Neuronal stem cell (in vitro differentiated cells): ENCODE measurements at regions not wholly inside any gene's neighbourhood (a gene's known extent, or its start where the extent isn't known, plus 50 kb on each side); places are given as distances from the start of the nearest gene placed in this dataset.
A peak's percentile ranks its signal among the peaks of the same experiment; 100 is the strongest.
"Not testable (repeated sequence)": the region's sequence is repeated elsewhere in the genome, so short reads cannot be mapped to it uniquely, and the experiment has no call there.

ENCODE experiments used
- DNase-seq: peaks from one replicate; pipeline ENCODE4 v3.0.0-alpha.2; 2013; ENCODE audit warnings: low spot score
- H2AFZ ChIP-seq: one replicate; pipeline ENCODE4 v1.6.1; 2013; ENCODE audit warnings: mild to moderate bottlenecking, low read length, inconsistent platforms
- H2AK5ac ChIP-seq: 2 replicates; pipeline ENCODE4 v1.6.1; 2013; ENCODE audit warnings: low read depth, mild to moderate bottlenecking, inconsistent platforms, low read length, moderate library complexity, mixed read lengths
- H2BK120ac ChIP-seq: 2 replicates; pipeline ENCODE4 v1.6.1; 2013; ENCODE audit warnings: low read depth, mild to moderate bottlenecking, inconsistent platforms, low read length, moderate library complexity, mixed read lengths
- H2BK12ac ChIP-seq: one replicate; pipeline ENCODE4 v1.6.1; 2013; ENCODE audit warnings: low read length, inconsistent platforms
- H2BK15ac ChIP-seq: 2 replicates; pipeline ENCODE4 v1.6.1; 2013; ENCODE audit warnings: mild to moderate bottlenecking, low read length, inconsistent platforms, mixed read lengths
- H2BK5ac ChIP-seq: one replicate; pipeline ENCODE4 v1.6.1; 2013; ENCODE audit warnings: inconsistent platforms, mild to moderate bottlenecking, low read length, moderate library complexity
- H3K14ac ChIP-seq: one replicate; pipeline ENCODE4 v1.6.1; 2013; ENCODE audit warnings: low read length, inconsistent platforms
- H3K18ac ChIP-seq: 2 replicates; pipeline ENCODE4 v1.6.1; 2013; ENCODE audit warnings: low read length, inconsistent platforms
- H3K23ac ChIP-seq: 2 replicates; pipeline ENCODE4 v1.6.1; 2013; ENCODE audit warnings: low read depth, mild to moderate bottlenecking, mixed read lengths, low read length, inconsistent platforms; ENCODE audit not compliant: poor library complexity
- H3K27ac ChIP-seq: replicated peaks from 3 replicates; pipeline ENCODE4 v1.5.1; 2013; ENCODE audit warnings: low read length, inconsistent platforms
- H3K27me3 ChIP-seq, 3 experiments: 2 replicates each; pipeline ENCODE4 v1.6.1; 2013; ENCODE audit warnings: low read length in 3 of 3, mild to moderate bottlenecking in 2 of 3, inconsistent platforms in 1 of 3, low read depth in 1 of 3, mixed read lengths in 1 of 3, moderate library complexity in 1 of 3; ENCODE audit not compliant: control insufficient read depth in 3 of 3, insufficient read depth in 3 of 3
- H3K36me3 ChIP-seq, 2 donors: replicated peaks in 1 of 2; 2 replicates each; pipeline ENCODE4 v1.6.1; 2013; ENCODE audit warnings: low read length in 2 of 2; ENCODE audit not compliant: control insufficient read depth in 2 of 2, insufficient read depth in 2 of 2
- H3K4ac ChIP-seq: 2 replicates; pipeline ENCODE4 v1.6.1; 2013; ENCODE audit warnings: inconsistent platforms, mild to moderate bottlenecking, low read length, moderate library complexity
- H3K4me1 ChIP-seq, 2 donors: 1 replicate in 1 of 2; 2 replicates in 1 of 2; pipeline ENCODE4 v1.6.1; 2013; ENCODE audit warnings: low read length in 2 of 2, low read depth in 1 of 2; ENCODE audit not compliant: control insufficient read depth in 2 of 2, insufficient read depth in 1 of 2
- H3K4me2 ChIP-seq: one replicate; pipeline ENCODE4 v1.6.1; 2013; ENCODE audit warnings: mild to moderate bottlenecking, low read length, inconsistent platforms; ENCODE audit not compliant: insufficient read depth, poor library complexity, severe bottlenecking
- H3K4me3 ChIP-seq, 2 donors: 2 replicates each; pipeline ENCODE4 v1.5.1; 2013; ENCODE audit warnings: low read length in 2 of 2, mild to moderate bottlenecking in 2 of 2, inconsistent platforms in 1 of 2, moderate library complexity in 1 of 2
- H3K79me1 ChIP-seq: one replicate; pipeline ENCODE4 v1.6.1; 2013; ENCODE audit warnings: low read depth, mild to moderate bottlenecking, inconsistent platforms, low read length, moderate library complexity
- H3K9ac ChIP-seq: one replicate; pipeline ENCODE4 v1.6.1; 2013; ENCODE audit warnings: mild to moderate bottlenecking, low read depth, low read length, inconsistent platforms; ENCODE audit not compliant: poor library complexity
- H3K9me3 ChIP-seq, 2 donors: replicated peaks in 1 of 2; 2 replicates each; pipeline versions ENCODE3 to v1.6.1; 2013; ENCODE audit warnings: low read length in 2 of 2, mild to moderate bottlenecking in 2 of 2, inconsistent platforms in 1 of 2, low read depth in 1 of 2, mixed read lengths in 1 of 2, moderate library complexity in 1 of 2; ENCODE audit not compliant: control insufficient read depth in 2 of 2, insufficient read depth in 1 of 2
- H4K8ac ChIP-seq: one replicate; pipeline ENCODE4 v1.6.1; 2013; ENCODE audit warnings: low read depth, mild to moderate bottlenecking, inconsistent platforms, low read length, moderate library complexity
- H4K91ac ChIP-seq: one replicate; pipeline ENCODE4 v1.6.1; 2013; ENCODE audit warnings: low read length, low read depth, mild to moderate bottlenecking, inconsistent platforms; ENCODE audit not compliant: poor library complexity
- WGBS, 2 donors: extraction: QIAGEN DNeasy Blood & Tissue Kit; methylation state at CpG; one replicate each; pipeline ENCODE4 v1.1.7; 2013; ENCODE audit warnings: missing lambda C conversion rate in 2 of 2, mixed read lengths in 1 of 2; ENCODE audit not compliant: insufficient read length in 2 of 2, insufficient replicate concordance in 1 of 2; ENCODE audit errors: extremely low coverage in 2 of 2; 5-methylcytosine and 5-hydroxymethylcytosine counted together

- H3K4me3 ChIP-seq, H3K4me2 ChIP-seq, H2BK15ac ChIP-seq, H3K36me3 ChIP-seq, H2AFZ ChIP-seq, H3K4ac ChIP-seq, H2AK5ac ChIP-seq, H4K91ac ChIP-seq, H2BK12ac ChIP-seq, H3K27me3 ChIP-seq, H2BK5ac ChIP-seq, H3K79me1 ChIP-seq, H3K18ac ChIP-seq, H3K4me1 ChIP-seq, DNase-seq, H3K23ac ChIP-seq, H4K8ac ChIP-seq, H2BK120ac ChIP-seq, H3K14ac ChIP-seq, H3K27ac ChIP-seq, H3K9me3 ChIP-seq, H3K9ac ChIP-seq: not testable (repeated sequence)
- no CpG with 5 or more reads among the region's 5 CpGs for WGBS, 2 donors
Measured at GRCh38 chr3:81829272-81829671, 67.8 kb upstream of the GBE1 start.

- H3K36me3 ChIP-seq, result no peaks in the 10 kb centered on the region
- no peak overlapping the region for H3K4me2 ChIP-seq
- no peak overlapping the region for H3K9ac ChIP-seq
- no peak overlapping the region for H2BK120ac ChIP-seq
- H2AFZ ChIP-seq, result peak overlapping the region; percentile 66
- no peak overlapping the region for H3K4ac ChIP-seq
- H3K4me1 ChIP-seq, result no peaks in the 10 kb centered on the region
- DNase-seq, result no peak
- no peak overlapping the region for H2BK12ac ChIP-seq
- no peak overlapping the region for H3K14ac ChIP-seq
- H3K79me1 ChIP-seq, result no peaks in the 10 kb centered on the region
- H2AK5ac ChIP-seq, result no peak overlapping the region
- no peak overlapping the region for H4K91ac ChIP-seq
- H3K27me3 ChIP-seq, result no peaks in the 10 kb centered on the region
- no CpG with 5 or more reads among the region's 2 CpGs for WGBS, 2 donors
- peaks cover 0 to 2% of the 10 kb centered on the region in 2 donors for H3K9me3 ChIP-seq
- no peak overlapping the region for H2BK5ac ChIP-seq
- H3K18ac ChIP-seq, result no peak overlapping the region
- no peak overlapping the region for H3K27ac ChIP-seq
- no peak overlapping the region for H3K23ac ChIP-seq
- no peak overlapping the region for H3K4me3 ChIP-seq
- H2BK15ac ChIP-seq, result no peak overlapping the region
- no peak overlapping the region for H4K8ac ChIP-seq
Measured at GRCh38 chr3:81823882-81824395, 62.5 kb upstream of the GBE1 start.

- H3K4me3 ChIP-seq, result no peak overlapping the region
- H3K9ac ChIP-seq, result no peak overlapping the region
- no peak overlapping the region for H2BK12ac ChIP-seq
- H3K23ac ChIP-seq, result no peak overlapping the region
- no peak overlapping the region for H2BK120ac ChIP-seq
- H3K14ac ChIP-seq, result no peak overlapping the region
- no peak for DNase-seq
- H3K4me1 ChIP-seq, result no peaks in the 10 kb centered on the region
- no peak overlapping the region for H3K27ac ChIP-seq
- no peak overlapping the region for H4K91ac ChIP-seq
- no peak overlapping the region for H2AFZ ChIP-seq
- no peak overlapping the region for H3K4ac ChIP-seq
- WGBS, 2 donors, result no CpG with 5 or more reads among the region's 3 CpGs
- H2BK15ac ChIP-seq, result no peak overlapping the region
- H3K9me3 ChIP-seq, result peaks cover under 1 to 4% of the 10 kb centered on the region in 2 donors
- H2BK5ac ChIP-seq, result no peak overlapping the region
- H3K27me3 ChIP-seq, result no peaks in the 10 kb centered on the region
- no peak overlapping the region for H4K8ac ChIP-seq
- no peak overlapping the region for H2AK5ac ChIP-seq
- no peaks in the 10 kb centered on the region for H3K79me1 ChIP-seq
- H3K18ac ChIP-seq, result no peak overlapping the region
- no peak overlapping the region for H3K4me2 ChIP-seq
- H3K36me3 ChIP-seq, result no peaks in the 10 kb centered on the region
Measured at GRCh38 chr3:81823086-81823485, 61.6 kb upstream of the GBE1 start.

GRCh38 chr3:81816473-81817250, 55.2 kb upstream of the GBE1 start:
- Histone ChIP-seq H3K27ac (peak overlapping the region; percentile 21), H2BK15ac (no peak overlapping the region), H3K27me3 (no peaks in the 10 kb centered on the region), H2BK12ac (no peak overlapping the region), H3K9ac (no peak overlapping the region), H4K8ac (no peak overlapping the region), H3K4me1 (peaks cover 1 to 10% of the 10 kb centered on the region in 2 donors), H2AK5ac (no peak overlapping the region), H4K91ac (no peak overlapping the region), H3K36me3 (no peaks in the 10 kb centered on the region), H2BK5ac (no peak overlapping the region), H3K4me2 (no peak overlapping the region), H3K23ac (no peak overlapping the region), H2AFZ (peak overlapping the region; percentile 72), H2BK120ac (no peak overlapping the region), H3K79me1 (no peaks in the 10 kb centered on the region), H3K9me3 (peaks cover 4 to 7% of the 10 kb centered on the region in 2 donors), H3K14ac (no peak overlapping the region), H3K4me3 (peak overlapping the region in 1 of 2 donors; percentile 14), H3K4ac (no peak overlapping the region), H3K18ac (no peak overlapping the region)
- no CpG with 5 or more reads among the region's 8 CpGs for WGBS, 2 donors
- DNase-seq, result peak; percentile 76
